ENCODE measurements at regions not wholly inside any gene's neighbourhood (a gene's known extent, or its start where the extent isn't known, plus 50 kb on each side); places are given as distances from the start of the nearest gene placed in this dataset.

- no peak for TF ChIP-seq CTCF (IDR thresholded peaks at IDR 0.05)
- TF ChIP-seq POLR2A (IDR thresholded peaks at IDR 0.05), result no peak
Measured at GRCh38 chr6:133707456-133707855, 181.5 kb upstream of the TCF21 start.

Measured in gastroesophageal sphincter (tissue), 3 donors.